GM23338 (cell line): ENCODE measurements at regions not wholly inside any gene's neighbourhood (a gene's known extent, or its start where the extent isn't known, plus 50 kb on each side); places are given as distances from the start of the nearest gene placed in this dataset.

Experiments used
- CREB1 ChIP-seq: fragments of 250-450 bp; sonication (Bioruptor Pico); IDR thresholded peaks from 2 replicates; pipeline ENCODE4 v1.5.0; 2020; ENCODE audit warnings: low read depth, mild to moderate bottlenecking, moderate library complexity
- EZH2 ChIP-seq: fragments of 200-600 bp; sonication (generic); IDR thresholded peaks from one replicate; pipeline ENCODE4 v1.8.0; 2017; ENCODE audit warnings: antibody characterized with exemption, mild to moderate bottlenecking, low read depth; ENCODE audit not compliant: unreplicated experiment
- EZH2phosphoT487 ChIP-seq: fragments of 200-600 bp; sonication (generic); IDR thresholded peaks from one replicate; pipeline ENCODE4 v1.8.1; 2018; ENCODE audit warnings: antibody characterized with exemption; ENCODE audit not compliant: unreplicated experiment
- POLR2AphosphoS5 ChIP-seq: IDR thresholded peaks from 2 replicates; pipeline ENCODE4 v1.6.1; 2016; ENCODE audit warnings: antibody characterized with exemption, low read depth
- TF ChIP-seq, protein P1 (sequence below), 2 experiments: fragments of 200-600 bp in 1 of 2; sonication (generic) in 1 of 2; conservative IDR thresholded peaks; 2 replicates each; pipeline versions ENCODE4 v1.5.1 to v1.6.1; 2016 to 2017; ENCODE audit warnings: antibody characterized with exemption in 2 of 2, low read depth in 2 of 2, mild to moderate bottlenecking in 2 of 2, moderate library complexity in 1 of 2
- TF ChIP-seq, protein P2 (sequence below): IDR thresholded peaks from one replicate; pipeline ENCODE4 v1.6.1; 2018; ENCODE audit warnings: antibody characterized with exemption; ENCODE audit not compliant: unreplicated experiment
- TF ChIP-seq, protein P3 (sequence below): IDR thresholded peaks from 2 replicates; pipeline ENCODE4 v1.6.1; 2016; ENCODE audit warnings: antibody characterized with exemption

DNA sequence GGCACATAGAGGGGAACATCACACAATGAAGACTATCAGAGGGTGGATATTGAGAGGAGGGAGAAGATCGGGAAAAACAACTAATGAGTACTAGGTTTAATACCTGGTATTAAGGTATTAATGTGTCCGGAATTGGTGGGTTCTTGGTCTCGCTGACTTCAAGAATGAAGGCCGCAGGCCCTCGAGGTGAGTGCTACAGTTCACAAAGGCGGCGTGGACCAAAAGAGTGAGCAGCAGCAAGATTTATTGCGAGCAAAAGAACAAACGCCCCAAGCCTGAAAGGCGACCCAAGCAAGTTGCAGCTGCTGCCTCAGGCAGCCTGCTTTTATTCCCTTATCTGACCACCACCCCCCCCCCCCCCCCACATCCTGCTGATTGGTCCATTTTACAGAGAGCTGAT is 2022.8 kb downstream of the NCAM2 start:
- TF ChIP-seq, protein P1, sequence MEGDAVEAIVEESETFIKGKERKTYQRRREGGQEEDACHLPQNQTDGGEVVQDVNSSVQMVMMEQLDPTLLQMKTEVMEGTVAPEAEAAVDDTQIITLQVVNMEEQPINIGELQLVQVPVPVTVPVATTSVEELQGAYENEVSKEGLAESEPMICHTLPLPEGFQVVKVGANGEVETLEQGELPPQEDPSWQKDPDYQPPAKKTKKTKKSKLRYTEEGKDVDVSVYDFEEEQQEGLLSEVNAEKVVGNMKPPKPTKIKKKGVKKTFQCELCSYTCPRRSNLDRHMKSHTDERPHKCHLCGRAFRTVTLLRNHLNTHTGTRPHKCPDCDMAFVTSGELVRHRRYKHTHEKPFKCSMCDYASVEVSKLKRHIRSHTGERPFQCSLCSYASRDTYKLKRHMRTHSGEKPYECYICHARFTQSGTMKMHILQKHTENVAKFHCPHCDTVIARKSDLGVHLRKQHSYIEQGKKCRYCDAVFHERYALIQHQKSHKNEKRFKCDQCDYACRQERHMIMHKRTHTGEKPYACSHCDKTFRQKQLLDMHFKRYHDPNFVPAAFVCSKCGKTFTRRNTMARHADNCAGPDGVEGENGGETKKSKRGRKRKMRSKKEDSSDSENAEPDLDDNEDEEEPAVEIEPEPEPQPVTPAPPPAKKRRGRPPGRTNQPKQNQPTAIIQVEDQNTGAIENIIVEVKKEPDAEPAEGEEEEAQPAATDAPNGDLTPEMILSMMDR (conservative IDR thresholded peaks at IDR 0.05; ENCODE audit: low read depth in 2 of 2): no peak
- TF ChIP-seq EZH2: no peak
- TF ChIP-seq EZH2phosphoT487: no peak
- TF ChIP-seq, protein P2, sequence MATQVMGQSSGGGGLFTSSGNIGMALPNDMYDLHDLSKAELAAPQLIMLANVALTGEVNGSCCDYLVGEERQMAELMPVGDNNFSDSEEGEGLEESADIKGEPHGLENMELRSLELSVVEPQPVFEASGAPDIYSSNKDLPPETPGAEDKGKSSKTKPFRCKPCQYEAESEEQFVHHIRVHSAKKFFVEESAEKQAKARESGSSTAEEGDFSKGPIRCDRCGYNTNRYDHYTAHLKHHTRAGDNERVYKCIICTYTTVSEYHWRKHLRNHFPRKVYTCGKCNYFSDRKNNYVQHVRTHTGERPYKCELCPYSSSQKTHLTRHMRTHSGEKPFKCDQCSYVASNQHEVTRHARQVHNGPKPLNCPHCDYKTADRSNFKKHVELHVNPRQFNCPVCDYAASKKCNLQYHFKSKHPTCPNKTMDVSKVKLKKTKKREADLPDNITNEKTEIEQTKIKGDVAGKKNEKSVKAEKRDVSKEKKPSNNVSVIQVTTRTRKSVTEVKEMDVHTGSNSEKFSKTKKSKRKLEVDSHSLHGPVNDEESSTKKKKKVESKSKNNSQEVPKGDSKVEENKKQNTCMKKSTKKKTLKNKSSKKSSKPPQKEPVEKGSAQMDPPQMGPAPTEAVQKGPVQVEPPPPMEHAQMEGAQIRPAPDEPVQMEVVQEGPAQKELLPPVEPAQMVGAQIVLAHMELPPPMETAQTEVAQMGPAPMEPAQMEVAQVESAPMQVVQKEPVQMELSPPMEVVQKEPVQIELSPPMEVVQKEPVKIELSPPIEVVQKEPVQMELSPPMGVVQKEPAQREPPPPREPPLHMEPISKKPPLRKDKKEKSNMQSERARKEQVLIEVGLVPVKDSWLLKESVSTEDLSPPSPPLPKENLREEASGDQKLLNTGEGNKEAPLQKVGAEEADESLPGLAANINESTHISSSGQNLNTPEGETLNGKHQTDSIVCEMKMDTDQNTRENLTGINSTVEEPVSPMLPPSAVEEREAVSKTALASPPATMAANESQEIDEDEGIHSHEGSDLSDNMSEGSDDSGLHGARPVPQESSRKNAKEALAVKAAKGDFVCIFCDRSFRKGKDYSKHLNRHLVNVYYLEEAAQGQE: no peak
- TF ChIP-seq POLR2AphosphoS5: no peak
- no peak for TF ChIP-seq CREB1 (CRISPR knock-in tag)
- TF ChIP-seq, protein P3, sequence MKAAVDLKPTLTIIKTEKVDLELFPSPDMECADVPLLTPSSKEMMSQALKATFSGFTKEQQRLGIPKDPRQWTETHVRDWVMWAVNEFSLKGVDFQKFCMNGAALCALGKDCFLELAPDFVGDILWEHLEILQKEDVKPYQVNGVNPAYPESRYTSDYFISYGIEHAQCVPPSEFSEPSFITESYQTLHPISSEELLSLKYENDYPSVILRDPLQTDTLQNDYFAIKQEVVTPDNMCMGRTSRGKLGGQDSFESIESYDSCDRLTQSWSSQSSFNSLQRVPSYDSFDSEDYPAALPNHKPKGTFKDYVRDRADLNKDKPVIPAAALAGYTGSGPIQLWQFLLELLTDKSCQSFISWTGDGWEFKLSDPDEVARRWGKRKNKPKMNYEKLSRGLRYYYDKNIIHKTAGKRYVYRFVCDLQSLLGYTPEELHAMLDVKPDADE: no peak
